MCF 10A (cell line): ENCODE measurements at regions not wholly inside any gene's neighbourhood (a gene's known extent, or its start where the extent isn't known, plus 50 kb on each side); places are given as distances from the start of the nearest gene placed in this dataset.

Source experiments
- BruUV-seq: library from RNA; stranded (reverse); fragments of 400-500 nt; replicated peaks from 2 replicates; lab custom pipeline; 2021; lab: Mats Ljungman, UMichigan
- CTCF ChIA-PET: fragments of 300-600 bp; sonication (Branson Sonifier 250); formaldehyde crosslinking; extraction: SDS; loops from one replicate; lab custom pipeline; 2021; ENCODE audit warnings: antibody characterized with exemption, inconsistent platforms; lab: Yijun Ruan, JAX
- POLR2A ChIA-PET: fragments of 300-600, 350-650 bp; sonication (Branson Sonifier 250); formaldehyde crosslinking; extraction: SDS; loops from one replicate; lab custom pipeline; 2020; ENCODE audit warnings: antibody characterized with exemption, inconsistent platforms; lab: Yijun Ruan, JAX
- DNase-seq: peaks from one replicate; pipeline ENCODE4 v3.0.0-alpha.2; 2018; ENCODE audit not compliant: unreplicated experiment
- H3K27ac Mint-ChIP-seq: one replicate; pipeline ENCODE4 v1.8.0; 2022; ENCODE audit warnings: mild to moderate bottlenecking, low read depth, mixed read lengths; ENCODE audit not compliant: unreplicated experiment
- H3K27me3 Mint-ChIP-seq: one replicate; pipeline ENCODE4 v1.8.0; 2022; ENCODE audit warnings: mixed read lengths; ENCODE audit not compliant: insufficient read depth, unreplicated experiment
- H3K36me3 Mint-ChIP-seq: one replicate; pipeline ENCODE4 v1.8.0; 2022; ENCODE audit warnings: mild to moderate bottlenecking, moderate library complexity, mixed read lengths; ENCODE audit not compliant: insufficient read depth, unreplicated experiment
- H3K4me1 Mint-ChIP-seq: one replicate; pipeline ENCODE4 v1.8.0; 2022; ENCODE audit warnings: mixed read lengths; ENCODE audit not compliant: insufficient read depth, unreplicated experiment
- H3K4me3 Mint-ChIP-seq: one replicate; pipeline ENCODE4 v1.8.0; 2022; ENCODE audit warnings: mild to moderate bottlenecking, moderate library complexity, mixed read lengths; ENCODE audit not compliant: unreplicated experiment
- H3K9me3 Mint-ChIP-seq: one replicate; pipeline ENCODE4 v1.8.0; 2022; ENCODE audit warnings: mixed read lengths; ENCODE audit not compliant: unreplicated experiment
- CTCF ChIP-seq: fragments of 200-600 bp; IDR thresholded peaks from one replicate; pipeline ENCODE4 v1.8.0; 2022; ENCODE audit warnings: antibody characterized with exemption, mild to moderate bottlenecking; ENCODE audit not compliant: unreplicated experiment
- intact Hi-C: fragments of 100-400 bp; cut with micrococcal nuclease; formaldehyde crosslinking; loops from 2 replicates; pipeline ENCODE4 v1.14.1; 2022

GRCh38 chr6:85392379-85392778 is 57.5 kb upstream of the NT5E start:
- H3K4me3 Mint-ChIP-seq: no peak overlapping the region
- TF ChIP-seq CTCF: no peak
- POLR2A ChIA-PET: no interaction called here
- peaks cover 10% of the 10 kb centered on the region for H3K4me1 Mint-ChIP-seq
- H3K27ac Mint-ChIP-seq: no peak overlapping the region
- intact Hi-C loops: no loop called here
- H3K9me3 Mint-ChIP-seq: no peaks in the 10 kb centered on the region
- no peak for DNase-seq
- CTCF ChIA-PET: no interaction called here
- no peaks in the 10 kb centered on the region for H3K27me3 Mint-ChIP-seq
- peaks cover 5% of the 10 kb centered on the region for H3K36me3 Mint-ChIP-seq
- no TSS peak for BruUV-seq

DNA sequence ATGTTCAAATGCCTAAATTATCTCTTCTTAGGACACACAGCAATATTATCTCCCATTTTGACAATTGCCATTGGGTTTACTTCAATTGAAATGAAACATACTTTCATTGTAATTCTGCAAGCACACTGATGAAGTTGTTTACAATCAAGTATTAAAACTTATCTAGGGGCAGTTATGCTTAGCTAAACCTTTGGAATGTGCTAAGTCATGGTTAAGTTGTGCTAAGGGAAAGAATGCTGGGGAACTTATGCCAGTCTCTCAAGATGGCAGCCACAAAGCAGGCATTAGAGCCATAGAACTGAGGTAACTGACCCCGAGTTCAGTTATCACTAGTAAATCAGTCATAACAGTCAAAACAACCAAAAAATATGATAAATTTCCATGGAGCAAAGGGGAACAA is 59.1 kb upstream of the NT5E start:
- ChIA-PET POLR2A (no interaction called here), CTCF (interaction anchor here (0.7 to 1.0 kb wide), 2 partner anchors 17 to 92 kb away, joined by 3 read pairs; no protein-coding TSS in a partner anchor)
- Mint-ChIP-seq H3K27me3 (no peaks in the 10 kb centered on the region), H3K4me3 (no peak overlapping the region), H3K4me1 (peaks cover 10% of the 10 kb centered on the region), H3K27ac (no peak overlapping the region), H3K36me3 (peaks cover 5% of the 10 kb centered on the region), H3K9me3 (no peaks in the 10 kb centered on the region)
- BruUV-seq: no TSS peak
- TF ChIP-seq CTCF: no peak
- DNase-seq: no peak
- intact Hi-C loops: no loop called here

DNA sequence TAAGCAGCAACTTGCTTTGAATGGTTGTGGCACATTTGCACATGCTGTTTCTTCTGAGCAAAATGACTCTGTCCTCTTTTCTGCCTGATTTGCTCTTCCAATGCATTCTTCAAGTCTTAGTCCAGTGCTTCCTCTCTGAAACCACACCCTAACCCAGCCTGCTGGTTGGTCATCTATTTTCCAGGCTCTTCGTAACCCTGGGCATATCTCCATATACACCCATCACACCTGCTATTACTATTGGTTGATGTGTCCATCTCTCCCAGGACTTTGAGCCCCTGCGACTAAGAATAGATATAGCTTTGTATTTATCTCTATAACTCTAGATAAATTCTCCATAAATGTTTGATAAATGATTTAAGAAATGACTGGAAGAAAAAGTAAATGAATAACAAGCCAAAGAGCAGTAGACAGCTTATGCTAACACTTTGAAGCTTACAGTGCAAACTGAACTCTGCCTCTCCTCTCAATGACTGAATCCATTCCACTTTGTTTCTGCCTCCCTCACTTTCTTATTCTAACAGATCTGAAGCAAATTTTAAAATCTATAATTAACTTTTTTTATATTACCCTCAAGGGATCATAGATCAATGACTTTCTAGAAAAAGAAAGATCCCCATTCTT is 59.7 kb upstream of the NT5E start:
- no peak for TF ChIP-seq CTCF
- no peak for DNase-seq
- ChIA-PET POLR2A (no interaction called here), CTCF (interaction anchor here (1.0 kb wide), 1 partner anchor 17 kb away, joined by 3 read pairs; no protein-coding TSS in a partner anchor)
- Mint-ChIP-seq H3K27me3 (no peaks in the 10 kb centered on the region), H3K36me3 (peaks cover 6% of the 10 kb centered on the region), H3K4me1 (peaks cover 10% of the 10 kb centered on the region), H3K9me3 (peaks cover 2% of the 10 kb centered on the region), H3K27ac (no peak overlapping the region), H3K4me3 (no peak overlapping the region)
- intact Hi-C loops: no loop called here
- no TSS peak for BruUV-seq

GRCh38 chr6:85389151-85389797 is 60.6 kb upstream of the NT5E start:
- H3K9me3 Mint-ChIP-seq: peaks cover 7% of the 10 kb centered on the region
- peaks cover 10% of the 10 kb centered on the region for H3K4me1 Mint-ChIP-seq
- DNase-seq: no peak
- no TSS peak for BruUV-seq
- ChIA-PET CTCF (interaction anchor here (1.5 to 1.7 kb wide), 2 partner anchors 34 to 94 kb away, joined by 3 to 7 read pairs; no protein-coding TSS in a partner anchor), POLR2A (interaction anchor here (1.0 to 1.3 kb wide), 2 partner anchors 14 to 28 kb away, joined by 3 read pairs; no protein-coding TSS in a partner anchor)
- intact Hi-C loops: no loop called here
- H3K36me3 Mint-ChIP-seq: peaks cover 11% of the 10 kb centered on the region
- H3K4me3 Mint-ChIP-seq: no peak overlapping the region
- no peaks in the 10 kb centered on the region for H3K27me3 Mint-ChIP-seq
- H3K27ac Mint-ChIP-seq: no peak overlapping the region
- TF ChIP-seq CTCF: no peak
